Spleen (tissue), 11 donors: ENCODE measurements at regions not wholly inside any gene's neighbourhood (a gene's known extent, or its start where the extent isn't known, plus 50 kb on each side); places are given as distances from the start of the nearest gene placed in this dataset.
"Not testable (repeated sequence)": the region's sequence is repeated elsewhere in the genome, so short reads cannot be mapped to it uniquely, and the experiment has no call there.

Source experiments
- DNase-seq: peaks from one replicate; pipeline ENCODE4 v3.0.0-alpha.2; 2020
- H3K27ac ChIP-seq, 8 donors: fragments of 200-600 bp; sonication (generic) in 7 of 8; 1 replicate in 4 of 8; 2 replicates in 4 of 8; pipeline versions ENCODE4 v1.5.0 to v1.8.0; 2016 to 2021; ENCODE audit warnings: inconsistent platforms in 4 of 8, mild to moderate bottlenecking in 4 of 8, moderate library complexity in 1 of 8
- H3K27me3 ChIP-seq, 7 donors: fragments of 200-600 bp; sonication (generic) in 6 of 7; replicated peaks in 1 of 7; 1 replicate in 4 of 7; 2 replicates in 3 of 7; pipeline versions ENCODE4 v1.5.0 to v1.8.0; 2016 to 2021; ENCODE audit warnings: inconsistent platforms in 3 of 7, mild to moderate bottlenecking in 1 of 7
- H3K36me3 ChIP-seq, 6 donors: fragments of 200-600 bp; sonication (generic) in 5 of 6; 1 replicate in 4 of 6; 2 replicates in 2 of 6; pipeline versions ENCODE4 v1.5.0 to v1.8.0; 2016 to 2021; ENCODE audit warnings: inconsistent platforms in 2 of 6
- H3K4me1 ChIP-seq, 6 donors: fragments of 200-600 bp; sonication (generic) in 5 of 6; 1 replicate in 3 of 6; 2 replicates in 3 of 6; pipeline versions ENCODE4 v1.5.0 to v1.8.0; 2016 to 2021; ENCODE audit warnings: inconsistent platforms in 3 of 6
- H3K4me3 ChIP-seq, 8 donors: fragments of 200-600 bp; sonication (generic) in 7 of 8; 1 replicate in 4 of 8; 2 replicates in 4 of 8; pipeline versions ENCODE4 v1.5.0 to v1.8.0; 2016 to 2021; ENCODE audit warnings: inconsistent platforms in 4 of 8, mild to moderate bottlenecking in 4 of 8, moderate library complexity in 2 of 8
- H3K9me3 ChIP-seq, 8 donors: fragments of 200-600 bp; sonication (generic) in 7 of 8; 1 replicate in 4 of 8; 2 replicates in 4 of 8; pipeline versions ENCODE4 v1.5.0 to v1.8.0; 2016 to 2021; ENCODE audit warnings: inconsistent platforms in 4 of 8
- POLR2A ChIP-seq, 3 donors: fragments of 450-650 bp; IDR thresholded peaks; one replicate each; pipeline ENCODE4 v1.5.1; 2017; ENCODE audit warnings: antibody characterized with exemption in 3 of 3, mild to moderate bottlenecking in 1 of 3
- POLR2AphosphoS5 ChIP-seq, 3 donors: sonication (generic); formaldehyde crosslinking; IDR thresholded peaks; one replicate each; pipeline ENCODE4 v1.5.1; 2017; ENCODE audit warnings: antibody characterized with exemption in 3 of 3
- WGBS, 5 donors: extraction: QIAGEN DNeasy Blood & Tissue Kit in 3 of 5; methylation state at CpG; one replicate each; pipeline versions ENCODE4 v1.1.5 to v1.1.7; 2013 to 2018; 5-methylcytosine and 5-hydroxymethylcytosine counted together
- intact Hi-C: fragments of 100-400 bp; cut with DNase I; formaldehyde crosslinking; loops from one replicate; pipeline ENCODE4 v1.15.0; 2023; ENCODE audit warnings: low total_unique reads
- TF ChIP-seq, protein P1 (sequence below), 11 experiments: fragments of 200-600 bp in 7 of 11; fragments of 450-650 bp in 4 of 11; sonication (generic) in 4 of 11; IDR thresholded peaks in 8 of 11; conservative IDR thresholded peaks in 3 of 11; 1 replicate in 7 of 11; 2 replicates in 4 of 11; pipeline versions ENCODE4 v1.4.0 to v1.8.0; 2016 to 2021; ENCODE audit warnings: antibody characterized with exemption in 11 of 11, inconsistent platforms in 4 of 11, mild to moderate bottlenecking in 1 of 11
- donor health status: healthy with polysubstance abuse.
- donor health status: DM: no; HTN: no; CAD: no; lungs with moderate emphysema.
- donor health status: DM: no; HTN: no; CAD: no.
- donor health status: Bipolar disorder and iron deficiency.
- donor health status: healthy.
- donor health status: DM: no; HTN: no; CAD: no.
- donor health status: DM: yes; HTN: yes; CAD: no.

DNA sequence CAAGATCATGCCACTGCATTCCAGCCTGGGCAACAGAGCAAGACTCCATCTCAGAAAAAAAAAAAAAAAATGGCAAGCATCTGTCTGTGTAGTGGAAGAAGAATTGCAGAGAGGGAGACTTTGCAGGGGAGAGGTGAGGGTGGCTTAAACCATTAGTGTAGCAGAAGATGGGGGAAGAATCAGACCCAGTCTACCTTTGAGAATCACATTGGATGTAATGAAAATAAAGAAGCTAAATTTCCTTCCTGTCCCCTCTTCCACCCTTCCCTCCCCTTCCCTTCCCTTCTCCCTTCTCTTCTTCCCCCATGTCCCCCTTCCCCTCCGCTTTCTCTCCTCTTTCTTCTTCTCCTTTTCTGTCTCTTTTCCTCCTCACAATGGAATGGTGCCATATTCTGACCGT, 180.8 kb upstream of the SVIL start:
- intact Hi-C loops: no loop called here
- H3K4me1 ChIP-seq: no peaks in the 10 kb centered on the region
- TF ChIP-seq POLR2A (IDR thresholded peaks at IDR 0.05) (no peak), POLR2AphosphoS5 (IDR thresholded peaks at IDR 0.05) (no peak)
- TF ChIP-seq, protein P1, sequence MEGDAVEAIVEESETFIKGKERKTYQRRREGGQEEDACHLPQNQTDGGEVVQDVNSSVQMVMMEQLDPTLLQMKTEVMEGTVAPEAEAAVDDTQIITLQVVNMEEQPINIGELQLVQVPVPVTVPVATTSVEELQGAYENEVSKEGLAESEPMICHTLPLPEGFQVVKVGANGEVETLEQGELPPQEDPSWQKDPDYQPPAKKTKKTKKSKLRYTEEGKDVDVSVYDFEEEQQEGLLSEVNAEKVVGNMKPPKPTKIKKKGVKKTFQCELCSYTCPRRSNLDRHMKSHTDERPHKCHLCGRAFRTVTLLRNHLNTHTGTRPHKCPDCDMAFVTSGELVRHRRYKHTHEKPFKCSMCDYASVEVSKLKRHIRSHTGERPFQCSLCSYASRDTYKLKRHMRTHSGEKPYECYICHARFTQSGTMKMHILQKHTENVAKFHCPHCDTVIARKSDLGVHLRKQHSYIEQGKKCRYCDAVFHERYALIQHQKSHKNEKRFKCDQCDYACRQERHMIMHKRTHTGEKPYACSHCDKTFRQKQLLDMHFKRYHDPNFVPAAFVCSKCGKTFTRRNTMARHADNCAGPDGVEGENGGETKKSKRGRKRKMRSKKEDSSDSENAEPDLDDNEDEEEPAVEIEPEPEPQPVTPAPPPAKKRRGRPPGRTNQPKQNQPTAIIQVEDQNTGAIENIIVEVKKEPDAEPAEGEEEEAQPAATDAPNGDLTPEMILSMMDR (IDR thresholded peaks at IDR 0.05 in 8 of 11, conservative IDR thresholded peaks at IDR 0.05 in 3 of 11): no peak
- no peak overlapping the region for H3K27ac ChIP-seq
- H3K4me3 ChIP-seq: no peak overlapping the region
- no peak for DNase-seq
- H3K9me3 ChIP-seq: no peaks in the 10 kb centered on the region
- WGBS, 5 donors: 71 to 85% (median 84%) methylated on average over 2 of the region's 2 CpGs
- H3K27me3 ChIP-seq: peaks cover 0 to 11% (median 0%) of the 10 kb centered on the region in 7 donors
- H3K36me3 ChIP-seq: no peaks in the 10 kb centered on the region

DNA sequence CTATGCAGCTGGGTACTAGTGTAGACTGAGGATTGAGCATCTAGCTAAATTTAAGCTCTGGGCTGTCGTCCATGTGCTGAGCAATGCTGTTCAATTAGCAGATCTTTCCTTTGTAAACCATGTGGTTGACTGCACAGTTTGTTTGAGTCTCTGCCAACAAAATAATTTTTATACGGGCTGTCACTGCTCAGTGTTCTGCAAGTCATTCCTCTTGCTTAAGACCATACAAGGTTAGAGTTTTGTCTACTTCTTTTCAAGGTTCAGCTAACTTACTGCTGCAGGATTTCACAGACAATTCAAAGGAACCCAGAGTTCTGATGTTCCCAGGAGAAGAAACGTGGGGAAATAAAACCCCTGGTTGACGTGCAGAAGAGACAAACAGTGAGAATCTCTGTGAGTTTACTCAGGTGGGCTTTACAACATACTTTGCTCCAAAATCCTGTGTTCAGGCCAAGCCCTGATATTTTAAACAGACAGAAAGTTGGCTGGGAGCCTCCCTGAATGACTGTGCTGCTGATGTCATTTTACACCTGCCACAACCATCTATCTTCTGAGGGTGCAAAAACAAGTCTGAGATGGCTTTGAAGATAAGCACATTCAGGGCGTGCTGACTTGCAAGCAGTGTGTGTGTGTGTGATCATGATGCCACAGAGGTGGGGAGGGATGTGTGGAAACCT, 177.1 kb upstream of the SVIL start:
- Histone ChIP-seq H3K27ac (no peak overlapping the region), H3K36me3 (no peaks in the 10 kb centered on the region), H3K9me3 (no peaks in the 10 kb centered on the region), H3K4me3 (no peak overlapping the region), H3K27me3 (peaks cover 0 to 11% (median 0%) of the 10 kb centered on the region in 7 donors), H3K4me1 (no peaks in the 10 kb centered on the region)
- no peak for DNase-seq
- no peak for TF ChIP-seq POLR2AphosphoS5 (IDR thresholded peaks at IDR 0.05)
- TF ChIP-seq POLR2A (IDR thresholded peaks at IDR 0.05): no peak
- TF ChIP-seq, protein P1 (IDR thresholded peaks at IDR 0.05 in 8 of 11, conservative IDR thresholded peaks at IDR 0.05 in 3 of 11): no peak
- WGBS, 5 donors: 19 to 29% (median 25%) methylated on average over 5 of the region's 5 CpGs
- intact Hi-C loops: no loop called here

DNA sequence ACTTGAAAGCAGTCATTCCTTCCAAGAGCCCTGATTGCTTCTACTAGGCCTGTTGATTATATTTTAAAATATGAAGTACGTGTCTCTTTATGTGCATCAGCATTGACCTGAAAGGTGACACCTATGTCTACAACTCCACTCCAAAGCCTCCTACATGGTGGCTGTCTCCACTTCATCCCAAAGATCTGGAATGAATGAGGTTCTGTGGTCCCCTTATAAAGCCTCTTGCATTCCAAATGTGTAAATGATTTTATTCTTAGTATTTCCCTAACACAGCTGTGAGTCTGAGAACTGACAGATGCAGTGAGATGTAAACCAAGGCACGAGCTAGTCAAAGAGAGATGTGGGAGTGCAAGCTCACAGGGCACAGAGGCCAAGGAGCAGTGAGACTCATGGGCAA, 176.0 kb upstream of the SVIL start:
- intact Hi-C loops: no loop called here
- Histone ChIP-seq H3K36me3 (no peaks in the 10 kb centered on the region), H3K4me3 (no peak overlapping the region), H3K27ac (no peak overlapping the region), H3K4me1 (no peaks in the 10 kb centered on the region), H3K9me3 (no peaks in the 10 kb centered on the region), H3K27me3 (peaks cover 0 to 13% (median 0%) of the 10 kb centered on the region in 7 donors)
- TF ChIP-seq, protein P1 (IDR thresholded peaks at IDR 0.05 in 8 of 11, conservative IDR thresholded peaks at IDR 0.05 in 3 of 11): no peak
- TF ChIP-seq POLR2AphosphoS5 (IDR thresholded peaks at IDR 0.05): no peak
- TF ChIP-seq POLR2A (IDR thresholded peaks at IDR 0.05): no peak
- no peak for DNase-seq
- WGBS, 5 donors: 74 to 94% (median 85%) methylated on average over 2 of the region's 2 CpGs

DNA sequence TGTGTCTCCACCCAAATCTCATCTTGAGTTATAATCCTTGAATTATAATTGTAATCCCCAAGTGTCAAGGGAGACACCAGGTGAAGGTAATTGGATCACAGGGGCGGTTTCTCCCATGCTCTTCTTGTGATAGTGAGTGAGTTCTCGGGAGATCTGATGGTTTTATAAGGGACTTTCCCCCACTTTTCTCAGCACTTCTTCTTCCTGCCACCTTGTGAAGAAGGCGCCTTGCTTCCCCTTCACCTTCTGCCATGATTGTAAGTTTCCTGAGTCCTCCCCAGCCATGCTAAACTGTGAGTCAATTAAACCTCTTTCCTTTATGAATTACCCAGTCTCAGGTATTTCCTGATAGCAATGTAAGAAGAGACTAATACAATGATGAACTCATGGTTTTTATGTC, 175.5 kb upstream of the SVIL start:
- H3K36me3 ChIP-seq, H3K27ac ChIP-seq, H3K9me3 ChIP-seq, DNase-seq, intact Hi-C loops, H3K4me1 ChIP-seq, H3K4me3 ChIP-seq: not testable (repeated sequence)
- peaks cover 0 to 18% (median 0%) of the 10 kb centered on the region in 7 donors for H3K27me3 ChIP-seq
- 52 to 79% (median 69%) methylated on average over 3 of the region's 3 CpGs for WGBS, 5 donors
